ENCODE measurements at regions not wholly inside any gene's neighbourhood (a gene's known extent, or its start where the extent isn't known, plus 50 kb on each side); places are given as distances from the start of the nearest gene placed in this dataset.
"Not testable (repeated sequence)": the region's sequence is repeated elsewhere in the genome, so short reads cannot be mapped to it uniquely, and the experiment has no call there.

DNA sequence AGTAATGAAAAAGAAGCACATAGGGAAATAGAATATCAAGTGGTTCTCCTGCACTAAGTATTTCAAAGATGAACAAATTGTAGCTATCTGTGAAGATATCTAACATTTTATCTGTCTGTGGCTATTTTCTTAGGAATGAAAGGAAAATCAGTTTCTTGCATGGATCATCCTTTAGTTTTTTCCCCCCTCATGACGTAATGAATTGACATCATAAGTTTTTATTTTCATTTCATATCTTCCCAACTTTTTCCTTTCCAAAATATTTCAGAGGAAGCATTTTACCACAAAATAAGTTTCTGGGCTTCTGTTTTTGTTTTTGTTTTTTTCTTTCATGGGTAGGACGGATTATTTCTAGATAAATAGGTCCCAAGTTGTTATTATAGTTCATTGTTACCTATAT, 996.6 kb downstream of the TMEM121 start:
- no peak for DNase-seq
- TF ChIP-seq, protein P1, sequence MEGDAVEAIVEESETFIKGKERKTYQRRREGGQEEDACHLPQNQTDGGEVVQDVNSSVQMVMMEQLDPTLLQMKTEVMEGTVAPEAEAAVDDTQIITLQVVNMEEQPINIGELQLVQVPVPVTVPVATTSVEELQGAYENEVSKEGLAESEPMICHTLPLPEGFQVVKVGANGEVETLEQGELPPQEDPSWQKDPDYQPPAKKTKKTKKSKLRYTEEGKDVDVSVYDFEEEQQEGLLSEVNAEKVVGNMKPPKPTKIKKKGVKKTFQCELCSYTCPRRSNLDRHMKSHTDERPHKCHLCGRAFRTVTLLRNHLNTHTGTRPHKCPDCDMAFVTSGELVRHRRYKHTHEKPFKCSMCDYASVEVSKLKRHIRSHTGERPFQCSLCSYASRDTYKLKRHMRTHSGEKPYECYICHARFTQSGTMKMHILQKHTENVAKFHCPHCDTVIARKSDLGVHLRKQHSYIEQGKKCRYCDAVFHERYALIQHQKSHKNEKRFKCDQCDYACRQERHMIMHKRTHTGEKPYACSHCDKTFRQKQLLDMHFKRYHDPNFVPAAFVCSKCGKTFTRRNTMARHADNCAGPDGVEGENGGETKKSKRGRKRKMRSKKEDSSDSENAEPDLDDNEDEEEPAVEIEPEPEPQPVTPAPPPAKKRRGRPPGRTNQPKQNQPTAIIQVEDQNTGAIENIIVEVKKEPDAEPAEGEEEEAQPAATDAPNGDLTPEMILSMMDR (IDR thresholded peaks at IDR 0.05), result no peak
- peaks cover 0 to 2% of the 10 kb centered on the region in 2 donors for H3K9me3 ChIP-seq
- no peaks in the 10 kb centered on the region for H3K4me1 ChIP-seq
- H3K4me3 ChIP-seq, result no peak overlapping the region
- no peak for ATAC-seq
- H3K36me3 ChIP-seq, result no peaks in the 10 kb centered on the region
- intact Hi-C loops (cut with DNase I), result no loop called here
- no peaks in the 10 kb centered on the region for H3K27me3 ChIP-seq
- no peak overlapping the region for H3K27ac ChIP-seq

DNA sequence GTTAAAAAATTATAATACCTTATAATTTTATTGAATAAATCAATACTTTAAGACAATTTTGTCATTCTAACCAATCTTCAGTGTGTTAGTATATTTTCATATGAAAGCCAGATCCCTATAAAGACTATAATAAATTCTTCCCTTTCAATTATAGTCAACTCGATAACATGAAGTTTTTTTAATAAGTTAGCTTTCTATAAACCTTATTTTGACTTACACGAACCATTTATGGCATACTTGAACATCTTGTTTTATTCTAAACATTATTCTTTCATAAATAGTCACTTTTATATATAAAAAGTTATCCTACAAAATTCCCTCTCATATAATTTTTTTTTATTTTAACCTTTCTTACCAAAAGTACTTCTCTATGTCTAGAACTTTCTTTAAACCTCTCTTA, 1002.3 kb downstream of the TMEM121 start:
- Histone ChIP-seq H3K4me3 (no peak overlapping the region), H3K9me3 (peaks cover 0 to 5% of the 10 kb centered on the region in 2 donors), H3K36me3 (no peaks in the 10 kb centered on the region), H3K27me3 (peaks cover 0 to 16% of the 10 kb centered on the region in 2 donors), H3K27ac (no peak overlapping the region), H3K4me1 (no peaks in the 10 kb centered on the region)
- TF ChIP-seq, protein P1 (IDR thresholded peaks at IDR 0.05), result no peak
- DNase-seq (no peak), ATAC-seq (no peak)
- intact Hi-C loops (cut with DNase I), result no loop called here

GRCh38 chr14:106530031-106530422, 1003.6 kb downstream of the TMEM121 start:
- H3K27ac ChIP-seq, result no peak overlapping the region
- no peaks in the 10 kb centered on the region for H3K4me1 ChIP-seq
- H3K4me3 ChIP-seq, result no peak overlapping the region
- no peaks in the 10 kb centered on the region for H3K36me3 ChIP-seq
- no peak for ATAC-seq
- H3K27me3 ChIP-seq, result peaks cover 0 to 22% of the 10 kb centered on the region in 2 donors
- H3K9me3 ChIP-seq, result peaks cover 0 to 5% of the 10 kb centered on the region in 2 donors
- intact Hi-C loops (cut with DNase I), result no loop called here
- TF ChIP-seq, protein P1 (IDR thresholded peaks at IDR 0.05), result no peak
- no peak for DNase-seq

DNA sequence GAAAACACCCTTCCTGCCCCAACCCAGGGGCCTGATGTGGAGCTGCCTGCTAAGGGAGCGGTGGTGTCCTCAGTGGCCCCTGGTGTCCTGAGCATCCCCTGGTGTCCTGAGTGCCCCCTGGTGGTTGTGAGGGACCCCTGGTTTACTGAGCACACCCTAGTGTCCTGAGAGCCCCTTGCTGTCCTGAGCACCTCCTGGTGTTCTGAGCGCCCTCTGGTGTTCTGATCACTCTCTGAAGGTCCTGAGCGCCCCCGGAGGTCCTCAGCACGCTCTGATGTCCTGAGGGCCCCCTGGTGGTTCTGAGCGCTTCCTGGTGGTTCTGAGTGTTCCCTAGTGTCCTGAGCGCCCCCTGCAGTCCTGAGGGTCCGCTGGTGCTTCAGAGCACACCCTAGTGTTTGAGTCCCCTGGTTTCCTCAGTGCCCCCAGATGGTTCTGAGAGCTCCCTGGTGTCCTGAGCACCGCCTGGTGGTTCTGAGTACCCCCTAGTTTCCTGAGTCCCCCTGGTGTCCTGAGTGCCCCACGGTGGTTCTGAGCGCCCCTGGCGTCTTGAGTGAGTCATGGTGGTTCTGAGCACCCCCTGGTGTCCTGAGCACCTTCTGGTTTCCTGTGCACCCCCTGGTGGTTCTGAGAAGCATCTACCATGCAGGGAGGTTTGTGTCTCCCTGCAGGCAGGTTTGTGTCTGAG, 1004.2 kb downstream of the TMEM121 start:
- H3K9me3 ChIP-seq, result peaks cover 0 to 5% of the 10 kb centered on the region in 2 donors
- no peak for ATAC-seq
- no peak overlapping the region for H3K27ac ChIP-seq
- no peak for DNase-seq
- peaks cover 0 to 27% of the 10 kb centered on the region in 2 donors for H3K27me3 ChIP-seq
- no peaks in the 10 kb centered on the region for H3K36me3 ChIP-seq
- H3K4me1 ChIP-seq, result no peaks in the 10 kb centered on the region
- TF ChIP-seq, protein P1 (IDR thresholded peaks at IDR 0.05), result no peak
- no peak overlapping the region for H3K4me3 ChIP-seq
- intact Hi-C loops (cut with DNase I), result no loop called here

- H3K36me3 ChIP-seq; ATAC-seq; H3K4me1 ChIP-seq; H3K27ac ChIP-seq; intact Hi-C loops (cut with DNase I); H3K4me3 ChIP-seq; H3K9me3 ChIP-seq; DNase-seq: not testable (repeated sequence)
- peaks cover 0 to 30% of the 10 kb centered on the region in 2 donors for H3K27me3 ChIP-seq
Measured at GRCh38 chr14:106537597-106537996, 1011.2 kb downstream of the TMEM121 start.

- ATAC-seq, result no peak
- Histone ChIP-seq H3K4me1 (no peaks in the 10 kb centered on the region), H3K4me3 (no peak overlapping the region), H3K27me3 (peaks cover 0 to 23% of the 10 kb centered on the region in 2 donors), H3K27ac (no peak overlapping the region), H3K36me3 (no peaks in the 10 kb centered on the region), H3K9me3 (peaks cover 0 to 3% of the 10 kb centered on the region in 2 donors)
- intact Hi-C loops (cut with DNase I), result no loop called here
- TF ChIP-seq, protein P1 (IDR thresholded peaks at IDR 0.05), result no peak
- no peak for DNase-seq
Measured at GRCh38 chr14:106538201-106538600, 1011.8 kb downstream of the TMEM121 start.

Data from left lung (tissue), 4 donors.